Endothelial cell (in vitro differentiated cells): ENCODE measurements at regions not wholly inside any gene's neighbourhood (a gene's known extent, or its start where the extent isn't known, plus 50 kb on each side); places are given as distances from the start of the nearest gene placed in this dataset.

Source experiments
- DNase-seq: peaks from one replicate; pipeline ENCODE4 v3.0.0; 2021; ENCODE audit warnings: low spot score
- H3K27ac Mint-ChIP-seq: one replicate; pipeline ENCODE4 v1.8.0; 2021; ENCODE audit warnings: mixed read lengths, inconsistent platforms; ENCODE audit not compliant: unreplicated experiment
- H3K27me3 Mint-ChIP-seq: one replicate; pipeline ENCODE4 v1.8.0; 2021; ENCODE audit warnings: mild to moderate bottlenecking, moderate library complexity, mixed read lengths, inconsistent platforms; ENCODE audit not compliant: unreplicated experiment
- H3K36me3 Mint-ChIP-seq: one replicate; pipeline ENCODE4 v1.8.0; 2021; ENCODE audit warnings: mild to moderate bottlenecking, low read depth, mixed read lengths, inconsistent platforms; ENCODE audit not compliant: unreplicated experiment
- H3K4me1 Mint-ChIP-seq: one replicate; pipeline ENCODE4 v1.8.0; 2021; ENCODE audit warnings: mild to moderate bottlenecking, mixed read lengths, inconsistent platforms; ENCODE audit not compliant: unreplicated experiment
- H3K4me3 Mint-ChIP-seq: one replicate; pipeline ENCODE4 v1.8.0; 2021; ENCODE audit warnings: mild to moderate bottlenecking, mixed read lengths, inconsistent platforms; ENCODE audit not compliant: unreplicated experiment
- H3K9me3 Mint-ChIP-seq: one replicate; pipeline ENCODE4 v1.8.0; 2021; ENCODE audit warnings: mixed read lengths, inconsistent platforms; ENCODE audit not compliant: unreplicated experiment
- TF ChIP-seq, protein P1 (sequence below): fragments of 200-600 bp; sonication (generic); IDR thresholded peaks from one replicate; pipeline ENCODE4 v1.5.0; 2021; ENCODE audit warnings: antibody characterized with exemption; ENCODE audit not compliant: unreplicated experiment

DNA sequence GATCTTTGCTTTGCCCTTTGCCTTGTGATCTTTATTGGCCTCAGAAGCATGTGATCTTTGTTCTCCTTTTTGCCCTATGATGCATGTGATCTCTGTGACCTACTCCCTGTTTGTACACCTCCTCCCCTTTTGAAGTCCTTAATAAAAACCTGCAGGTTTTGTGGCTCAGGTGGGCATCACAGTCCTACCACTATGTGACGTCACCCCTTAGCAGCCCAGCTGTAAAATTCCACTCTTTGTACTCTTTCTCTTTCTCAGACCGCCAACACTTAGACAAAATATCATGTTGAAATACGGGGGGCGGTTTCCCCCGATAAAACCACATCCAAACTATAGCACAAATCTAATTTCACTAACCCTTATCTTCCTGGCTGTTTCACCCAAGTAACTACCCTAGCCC lies 76.7 kb upstream of the RAPGEF4 start:
- peaks cover 5% of the 10 kb centered on the region for H3K36me3 Mint-ChIP-seq
- H3K4me3 Mint-ChIP-seq = no peak overlapping the region
- TF ChIP-seq, protein P1, sequence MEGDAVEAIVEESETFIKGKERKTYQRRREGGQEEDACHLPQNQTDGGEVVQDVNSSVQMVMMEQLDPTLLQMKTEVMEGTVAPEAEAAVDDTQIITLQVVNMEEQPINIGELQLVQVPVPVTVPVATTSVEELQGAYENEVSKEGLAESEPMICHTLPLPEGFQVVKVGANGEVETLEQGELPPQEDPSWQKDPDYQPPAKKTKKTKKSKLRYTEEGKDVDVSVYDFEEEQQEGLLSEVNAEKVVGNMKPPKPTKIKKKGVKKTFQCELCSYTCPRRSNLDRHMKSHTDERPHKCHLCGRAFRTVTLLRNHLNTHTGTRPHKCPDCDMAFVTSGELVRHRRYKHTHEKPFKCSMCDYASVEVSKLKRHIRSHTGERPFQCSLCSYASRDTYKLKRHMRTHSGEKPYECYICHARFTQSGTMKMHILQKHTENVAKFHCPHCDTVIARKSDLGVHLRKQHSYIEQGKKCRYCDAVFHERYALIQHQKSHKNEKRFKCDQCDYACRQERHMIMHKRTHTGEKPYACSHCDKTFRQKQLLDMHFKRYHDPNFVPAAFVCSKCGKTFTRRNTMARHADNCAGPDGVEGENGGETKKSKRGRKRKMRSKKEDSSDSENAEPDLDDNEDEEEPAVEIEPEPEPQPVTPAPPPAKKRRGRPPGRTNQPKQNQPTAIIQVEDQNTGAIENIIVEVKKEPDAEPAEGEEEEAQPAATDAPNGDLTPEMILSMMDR = no peak

DNA sequence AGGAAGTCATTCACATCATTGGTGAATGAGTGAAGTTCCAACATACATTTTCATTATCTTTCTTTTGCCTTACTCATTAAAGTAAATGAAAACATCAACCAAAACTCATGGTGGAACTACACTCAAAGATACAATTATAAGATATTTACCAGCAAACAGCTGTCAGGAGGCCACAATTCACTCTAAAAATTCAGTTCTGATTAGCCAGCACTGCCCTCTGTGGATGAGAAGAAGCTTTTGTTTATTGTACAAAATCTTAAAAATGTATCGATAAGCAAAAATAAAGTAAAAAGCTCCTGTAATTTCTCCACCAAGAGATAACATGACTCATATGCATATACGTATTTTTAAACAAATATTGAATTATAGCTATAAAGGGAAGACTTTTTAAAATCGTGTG lies 73.5 kb upstream of the RAPGEF4 start:
- Mint-ChIP-seq H3K27me3 (no peaks in the 10 kb centered on the region), H3K9me3 (peaks cover 8% of the 10 kb centered on the region)

More for the DNA sequence above, 76.7 kb upstream of the RAPGEF4 start:
- DNase-seq = no peak
- H3K4me1 Mint-ChIP-seq = no peaks in the 10 kb centered on the region
- H3K9me3 Mint-ChIP-seq = peaks cover 8% of the 10 kb centered on the region
- H3K27ac Mint-ChIP-seq = no peak overlapping the region
- H3K27me3 Mint-ChIP-seq = no peaks in the 10 kb centered on the region

DNA sequence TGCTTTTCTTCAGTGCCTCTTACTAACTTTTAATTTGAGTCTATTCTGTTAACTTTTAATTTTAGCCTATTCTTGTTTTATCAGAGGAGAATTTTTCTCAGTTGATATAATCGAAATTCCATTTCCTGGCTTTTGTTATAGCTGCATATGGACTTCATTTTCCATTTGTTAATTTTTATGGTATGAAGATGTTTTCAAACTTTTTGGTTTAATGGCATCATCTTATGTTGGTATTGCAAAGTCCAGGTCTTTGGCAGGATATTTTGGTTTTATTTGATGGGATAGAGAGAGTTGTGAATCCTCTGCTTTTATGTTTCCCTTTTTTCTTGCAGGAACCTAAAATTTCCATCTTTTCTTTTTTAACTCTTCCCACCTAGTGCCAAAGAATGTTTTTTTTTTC lies 70.9 kb upstream of the RAPGEF4 start:
- Mint-ChIP-seq H3K27ac (no peak overlapping the region), H3K9me3 (no peaks in the 10 kb centered on the region)

More for the DNA sequence above, 73.5 kb upstream of the RAPGEF4 start:
- Mint-ChIP-seq H3K27ac (no peak overlapping the region), H3K36me3 (peaks cover 5% of the 10 kb centered on the region), H3K4me3 (no peak overlapping the region), H3K4me1 (no peaks in the 10 kb centered on the region)
- DNase-seq = no peak
- TF ChIP-seq, protein P1 = no peak

DNA sequence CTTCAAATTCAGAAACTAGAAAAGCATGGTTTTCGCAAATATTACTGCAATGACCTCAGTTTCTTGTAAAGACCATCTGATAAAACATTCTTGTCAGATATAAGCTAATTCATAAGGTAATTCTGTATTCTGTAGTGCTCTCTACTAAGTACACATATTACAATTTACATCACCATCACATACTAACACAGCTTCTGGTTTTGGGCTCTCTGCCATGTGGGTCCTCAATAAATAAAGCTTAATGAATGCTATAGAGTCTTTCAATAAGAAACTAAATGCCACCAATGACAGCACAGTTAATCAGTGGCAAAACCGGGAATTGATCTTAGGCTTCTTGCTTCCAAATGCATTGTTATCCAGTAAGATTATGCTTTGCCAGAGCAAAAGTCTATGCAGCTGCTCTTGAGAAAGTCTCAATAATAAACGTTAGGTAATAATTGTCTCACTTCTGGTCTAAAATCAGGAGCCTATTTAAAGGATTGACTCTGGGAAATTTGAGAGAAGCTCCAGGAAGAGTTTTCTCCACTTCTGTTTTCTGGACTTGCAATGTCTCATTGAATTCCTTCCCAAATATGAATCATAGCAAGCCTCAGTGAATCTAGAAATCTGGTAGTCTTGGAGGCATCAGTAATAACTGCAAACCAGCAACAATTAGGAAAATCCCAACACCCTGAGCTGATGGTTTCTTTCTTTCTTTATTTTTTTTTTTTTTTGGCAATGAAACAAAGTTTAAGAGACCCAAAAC lies 67.9 kb upstream of the RAPGEF4 start:
- no peak for DNase-seq
- TF ChIP-seq, protein P1 = no peak
- Mint-ChIP-seq H3K4me3 (no peak overlapping the region), H3K9me3 (no peaks in the 10 kb centered on the region), H3K36me3 (no peaks in the 10 kb centered on the region), H3K27ac (no peak overlapping the region), H3K4me1 (no peaks in the 10 kb centered on the region), H3K27me3 (no peaks in the 10 kb centered on the region)

More for the DNA sequence above, 70.9 kb upstream of the RAPGEF4 start:
- Mint-ChIP-seq H3K27me3 (no peaks in the 10 kb centered on the region), H3K4me3 (no peak overlapping the region), H3K4me1 (no peaks in the 10 kb centered on the region), H3K36me3 (no peaks in the 10 kb centered on the region)
- TF ChIP-seq, protein P1 = no peak
- DNase-seq = no peak

DNA sequence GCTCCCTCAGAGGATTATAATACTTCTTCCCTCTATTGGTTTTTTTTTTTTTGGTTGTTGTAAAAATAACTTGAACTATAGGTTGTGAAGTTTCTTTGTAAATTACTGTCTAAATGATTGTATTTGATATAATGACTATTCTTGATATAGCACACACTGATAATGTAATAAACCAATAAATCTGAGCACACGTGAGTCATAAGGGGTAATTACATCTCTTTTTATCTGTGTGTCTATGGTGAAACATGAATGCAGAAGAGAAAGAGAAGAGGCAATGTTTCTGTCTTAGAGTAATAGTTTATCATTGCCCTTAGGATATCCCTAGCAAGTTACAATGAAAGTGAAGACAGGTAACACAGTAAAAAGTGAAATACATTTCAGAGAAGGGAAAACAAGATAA lies 64.1 kb upstream of the RAPGEF4 start:
- Mint-ChIP-seq H3K4me3 (no peak overlapping the region), H3K27ac (no peak overlapping the region), H3K9me3 (no peaks in the 10 kb centered on the region), H3K4me1 (no peaks in the 10 kb centered on the region), H3K27me3 (peaks cover 2% of the 10 kb centered on the region), H3K36me3 (no peaks in the 10 kb centered on the region)
- TF ChIP-seq, protein P1 = no peak
- no peak for DNase-seq
